CMK (cell line): ENCODE measurements at regions not wholly inside any gene's neighbourhood (a gene's known extent, or its start where the extent isn't known, plus 50 kb on each side); places are given as distances from the start of the nearest gene placed in this dataset.
"Not testable (repeated sequence)": the region's sequence is repeated elsewhere in the genome, so short reads cannot be mapped to it uniquely, and the experiment has no call there.

Experiments used
- DNase-seq: peaks from one replicate; pipeline ENCODE4 v3.0.0-alpha.2; 2010; ENCODE audit warnings: low read depth

DNA sequence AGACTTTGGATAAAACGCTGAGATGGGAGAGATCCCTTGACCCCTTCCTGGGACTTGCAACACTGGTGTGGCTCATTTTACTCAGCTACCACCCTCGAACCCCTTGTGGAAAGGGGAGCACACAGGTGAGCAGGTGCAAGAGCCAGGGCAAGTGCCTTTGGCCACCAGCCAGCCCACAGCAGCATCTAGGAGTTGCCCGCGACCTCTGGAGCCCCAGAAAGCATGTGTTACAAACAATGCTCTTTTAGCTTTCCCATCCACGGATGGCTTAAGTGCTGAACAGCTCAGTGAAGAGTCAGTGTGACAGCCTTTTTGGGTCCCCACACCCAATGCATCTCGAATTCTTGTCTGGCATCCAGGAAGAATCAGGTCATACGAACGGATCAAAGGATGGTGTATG lies 197.8 kb downstream of the MEMO1 start:
- no peak for DNase-seq

- DNase-seq: no peak
Observed at GRCh38 chr2:31812051-31812798, 198.6 kb downstream of the MEMO1 start.

DNA sequence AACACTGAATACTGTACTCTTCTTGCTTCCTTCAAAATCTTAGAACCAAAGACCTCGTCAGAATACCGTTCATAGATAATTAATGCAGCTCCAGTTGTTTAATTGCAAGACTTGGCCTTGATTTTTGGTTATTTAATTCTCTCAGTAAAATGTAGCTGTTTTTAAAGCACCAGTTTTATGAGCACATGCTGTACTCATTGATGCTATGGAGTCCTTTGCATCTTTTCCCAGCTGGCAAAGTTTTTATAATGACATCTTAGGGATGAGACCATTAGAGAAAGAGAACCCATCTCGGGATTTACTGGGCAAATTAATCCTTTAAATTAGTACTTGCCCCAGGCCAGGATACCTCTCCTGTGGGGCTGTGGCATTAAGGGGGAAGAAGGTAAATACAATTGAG lies 199.3 kb downstream of the MEMO1 start:
- no peak for DNase-seq

DNA sequence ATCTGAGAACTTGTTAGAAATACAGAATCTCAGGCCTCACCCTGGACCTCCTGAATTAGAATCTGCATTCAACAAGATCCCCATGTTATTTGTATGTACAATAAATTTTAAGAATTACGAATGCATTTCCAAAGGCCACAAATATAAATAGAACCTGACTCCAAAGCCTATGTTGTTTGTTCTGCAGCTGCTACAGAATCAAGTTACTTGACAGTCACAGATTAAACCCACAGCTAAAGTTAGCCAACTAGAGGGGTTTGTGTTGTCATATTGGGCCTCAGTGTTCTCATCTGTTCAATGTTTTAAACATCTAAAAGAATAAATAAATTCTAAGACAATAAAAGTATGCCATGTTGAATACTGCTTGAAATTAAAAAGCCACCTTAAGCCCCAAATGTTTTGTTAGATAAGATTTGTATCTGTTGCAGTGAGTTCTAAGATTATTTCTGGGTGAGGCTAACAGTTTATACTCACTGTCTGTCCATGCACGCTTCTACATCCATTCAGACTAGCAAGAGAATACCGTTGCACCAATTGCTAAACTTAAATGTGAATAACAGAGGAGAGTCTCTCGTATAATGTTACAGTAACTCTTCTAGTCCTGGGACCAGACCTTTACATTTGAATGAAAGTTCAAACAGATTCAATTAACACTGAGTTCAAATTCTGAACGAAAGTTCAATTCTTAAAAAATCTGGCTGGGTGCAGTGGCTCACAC lies 200.4 kb downstream of the MEMO1 start:
- DNase-seq: no peak

DNA sequence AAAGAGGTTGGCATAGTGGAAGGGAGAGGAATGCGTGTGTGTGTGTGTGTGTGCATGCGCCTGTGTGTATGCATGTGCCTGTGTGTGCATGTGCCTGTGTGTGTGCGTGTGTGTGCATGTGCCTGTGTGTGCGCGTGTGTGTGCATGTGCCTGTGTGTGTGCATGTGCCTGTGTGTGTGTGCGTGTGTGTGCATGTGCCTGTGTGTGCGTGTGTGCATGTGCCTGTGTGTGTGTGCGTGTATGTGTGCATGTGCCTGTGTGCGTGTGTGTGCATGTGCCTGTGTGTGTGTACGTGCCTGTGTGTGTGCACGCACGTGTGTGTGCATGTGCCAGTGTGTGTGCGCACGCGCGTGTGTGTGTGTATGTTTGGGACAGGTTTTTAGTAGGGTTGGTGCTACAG lies 205.1 kb downstream of the MEMO1 start:
- no peak for DNase-seq

DNA sequence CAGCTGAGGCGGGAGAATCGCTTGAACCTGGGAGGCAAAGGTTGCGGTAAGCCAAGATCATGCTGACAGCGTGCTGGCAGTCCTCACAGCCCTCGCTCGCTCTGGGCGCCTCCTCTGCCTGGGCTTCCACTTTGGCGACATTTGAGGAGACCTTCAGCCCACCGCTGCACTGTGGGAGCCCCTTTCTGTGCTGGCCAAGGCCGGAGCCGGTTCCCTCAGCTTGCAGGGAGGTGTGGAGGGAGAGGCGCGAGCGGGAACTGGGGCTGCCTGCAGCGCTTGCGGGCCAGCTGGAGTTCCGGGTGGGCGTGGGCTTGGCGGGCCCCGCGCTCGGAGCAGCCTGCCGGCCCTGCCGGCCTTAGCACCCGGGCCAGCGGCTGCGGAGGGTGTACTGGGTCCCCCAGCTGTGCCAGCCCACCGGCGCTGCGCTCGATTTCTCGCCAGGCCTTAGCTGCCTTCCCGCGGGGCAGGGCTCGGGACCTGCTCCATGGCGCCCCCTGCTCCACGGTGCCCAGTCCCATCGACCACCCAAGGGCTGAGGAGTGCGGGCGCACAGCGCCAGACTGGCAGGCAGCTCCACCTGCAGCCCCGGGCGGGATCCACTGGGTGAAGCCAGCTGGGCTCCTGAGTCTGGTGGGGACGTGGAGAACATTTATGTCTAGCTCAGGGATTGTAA lies 207.2 kb downstream of the MEMO1 start:
- DNase-seq: not testable (repeated sequence)

GRCh38 chr2:31802711-31803110 lies 208.1 kb downstream of the MEMO1 start:
- no peak for DNase-seq

DNA sequence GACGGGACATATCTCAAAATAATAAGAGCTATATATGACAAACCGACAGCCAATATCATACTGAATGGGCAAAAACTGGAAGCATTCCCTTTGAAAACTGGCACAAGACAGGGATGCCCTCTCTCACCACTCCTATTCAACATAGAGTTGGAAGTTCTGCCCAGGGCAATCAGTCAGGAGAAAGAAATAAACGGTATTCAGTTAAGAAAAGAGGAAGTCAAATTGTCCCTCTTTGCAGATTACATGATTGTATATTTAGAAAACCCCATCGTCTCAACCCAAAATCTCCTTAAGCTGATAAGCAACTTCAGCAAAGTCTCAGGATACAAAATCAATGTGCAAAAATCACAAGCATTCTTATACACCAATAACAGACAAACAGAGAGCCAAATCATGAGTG lies 211.5 kb downstream of the MEMO1 start:
- DNase-seq: not testable (repeated sequence)

GRCh38 chr2:31788273-31788672 lies 207.5 kb upstream of the SRD5A2 start:
- no peak for DNase-seq

DNA sequence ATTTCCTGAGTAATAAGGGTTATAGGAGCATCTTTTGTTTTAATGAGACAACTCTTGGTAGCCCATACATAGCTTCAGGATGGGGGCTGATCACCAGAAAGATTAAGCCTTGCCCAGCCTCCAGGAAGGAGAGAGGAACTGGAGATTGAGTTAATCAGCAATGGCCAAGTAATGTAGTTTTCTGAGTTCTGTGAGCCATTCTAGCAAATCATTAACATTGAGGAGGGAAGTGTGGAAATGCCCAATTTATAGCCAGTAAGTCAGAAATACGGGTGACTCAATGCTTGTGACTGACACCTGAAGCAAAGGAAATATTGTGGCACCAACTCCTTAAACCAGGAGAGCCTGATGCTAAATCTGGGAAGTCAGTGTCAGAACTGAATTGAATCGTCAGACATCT lies 205.1 kb upstream of the SRD5A2 start:
- DNase-seq: no peak

DNA sequence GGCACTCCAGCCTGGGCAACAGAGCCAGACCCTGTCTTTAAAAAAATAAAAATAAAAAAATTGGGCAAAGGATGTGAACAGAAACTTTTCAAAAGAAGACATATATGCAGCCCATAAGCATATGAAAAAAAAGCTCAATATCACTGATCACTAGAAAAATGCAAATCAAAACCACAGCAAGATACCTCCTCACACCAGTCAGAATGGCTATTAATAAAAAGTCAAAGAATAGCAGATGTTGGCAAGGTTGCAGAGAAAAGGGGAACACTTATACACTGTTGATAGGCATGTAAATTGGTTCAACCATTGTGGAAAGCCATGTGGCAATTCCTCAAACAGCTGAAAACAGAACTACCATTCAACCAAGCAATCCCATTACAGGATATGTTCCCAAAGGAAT lies 204.1 kb upstream of the SRD5A2 start:
- DNase-seq: no peak

GRCh38 chr2:31783446-31784091 lies 202.8 kb upstream of the SRD5A2 start:
- DNase-seq: not testable (repeated sequence)

DNA sequence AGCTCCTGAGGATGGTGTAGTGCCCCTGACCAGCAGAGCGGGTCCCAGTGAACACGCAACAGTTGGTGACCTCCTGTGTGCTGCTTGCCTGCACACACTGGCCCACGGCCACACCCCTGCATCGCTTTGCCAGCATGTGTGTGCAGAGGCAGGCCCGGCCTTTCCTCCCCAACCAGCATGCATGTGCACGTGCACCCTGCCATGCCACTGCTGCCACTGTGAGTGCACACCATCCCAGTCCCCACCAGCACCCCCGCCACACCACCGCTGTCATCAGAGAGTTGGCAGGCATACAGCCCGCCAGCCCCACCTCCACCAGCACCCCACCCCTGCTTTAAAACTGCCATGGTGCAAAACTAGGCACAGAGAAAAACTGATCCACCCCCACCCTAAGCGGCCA lies 197.4 kb upstream of the SRD5A2 start:
- no peak for DNase-seq

GRCh38 chr2:31770741-31771140 lies 190.0 kb upstream of the SRD5A2 start:
- DNase-seq: no peak

GRCh38 chr2:31765078-31765945 lies 184.6 kb upstream of the SRD5A2 start:
- DNase-seq: no peak

GRCh38 chr2:31764169-31764568 lies 183.4 kb upstream of the SRD5A2 start:
- DNase-seq: no peak

DNA sequence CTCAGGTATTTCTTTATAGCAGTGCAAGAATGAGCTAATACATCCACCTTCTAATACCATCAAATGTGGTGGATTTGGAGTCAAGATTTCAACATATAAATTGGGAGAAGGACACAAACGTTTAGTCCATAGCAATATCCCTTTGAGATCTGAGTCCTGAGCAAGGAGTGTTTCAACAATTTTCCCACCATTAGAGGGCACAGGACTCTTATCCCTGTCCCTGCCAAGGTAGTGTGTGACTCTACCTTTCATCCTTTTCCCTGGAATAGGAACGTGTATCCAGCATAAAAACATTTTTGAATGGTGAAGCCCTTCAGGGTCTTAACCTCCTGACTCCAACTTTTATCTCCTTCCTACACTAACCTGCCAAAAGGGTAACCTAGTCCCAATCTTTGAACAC lies 181.3 kb upstream of the SRD5A2 start:
- no peak for DNase-seq

DNA sequence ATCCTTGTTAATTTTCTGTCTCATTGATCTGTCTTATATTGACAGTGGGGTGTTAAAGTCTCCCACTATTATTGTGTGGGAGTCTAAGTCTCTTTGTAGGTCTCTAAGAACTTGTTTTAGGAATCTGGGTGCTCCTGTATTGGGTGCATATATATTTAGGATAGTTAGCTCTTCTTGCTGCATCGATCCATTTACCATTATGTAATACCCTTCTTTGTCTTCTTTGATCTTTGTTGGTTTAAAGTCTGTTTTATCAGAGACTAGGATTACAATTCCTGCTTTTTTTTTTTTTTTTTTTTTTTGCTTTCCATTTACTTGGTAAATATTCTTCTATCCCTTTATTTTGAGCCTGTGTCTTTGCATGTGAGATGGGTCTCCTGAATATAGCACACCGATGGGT lies 176.6 kb upstream of the SRD5A2 start:
- not testable (repeated sequence) for DNase-seq

GRCh38 chr2:31748746-31749145 lies 168.0 kb upstream of the SRD5A2 start:
- DNase-seq: not testable (repeated sequence)

DNA sequence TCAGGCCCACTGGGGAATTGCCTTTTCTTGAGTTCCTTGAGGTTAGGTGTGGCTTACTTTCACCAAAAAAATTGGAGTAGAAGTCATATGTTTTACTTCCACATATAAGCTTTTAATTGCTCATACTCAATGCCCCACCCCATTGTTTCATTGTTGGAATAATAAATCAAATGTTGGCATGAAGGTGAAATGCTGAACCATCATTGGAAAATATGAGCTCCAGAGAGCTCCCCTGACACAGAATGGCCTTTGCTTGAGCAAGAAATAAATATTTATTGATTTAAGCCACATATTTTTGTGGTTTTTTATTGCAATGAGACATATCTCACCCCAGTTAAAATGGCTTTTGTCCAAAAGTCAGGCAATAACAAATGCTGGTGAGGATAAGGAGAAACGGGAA lies 167.3 kb upstream of the SRD5A2 start:
- no peak for DNase-seq

DNA sequence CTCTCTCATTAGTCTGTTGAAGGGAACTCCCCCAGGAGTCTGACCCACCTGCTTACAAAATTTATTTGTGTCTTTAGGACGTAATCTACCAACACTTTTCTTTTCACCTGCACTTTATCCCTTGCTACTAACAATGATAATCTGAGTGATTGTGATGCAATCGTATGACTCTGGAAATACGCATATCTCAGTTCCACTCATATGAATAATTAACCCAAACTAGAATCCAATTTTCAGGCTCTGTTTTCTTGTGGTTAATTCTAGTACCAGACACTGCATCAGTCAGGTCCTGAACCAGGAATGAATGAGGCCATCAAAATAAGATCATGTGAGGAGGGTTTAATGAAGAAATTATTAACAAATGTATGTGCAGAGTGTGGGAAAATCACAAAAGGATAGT lies 158.4 kb upstream of the SRD5A2 start:
- no peak for DNase-seq
